ENCODE measurements at regions not wholly inside any gene's neighbourhood (a gene's known extent, or its start where the extent isn't known, plus 50 kb on each side); places are given as distances from the start of the nearest gene placed in this dataset.

DNA sequence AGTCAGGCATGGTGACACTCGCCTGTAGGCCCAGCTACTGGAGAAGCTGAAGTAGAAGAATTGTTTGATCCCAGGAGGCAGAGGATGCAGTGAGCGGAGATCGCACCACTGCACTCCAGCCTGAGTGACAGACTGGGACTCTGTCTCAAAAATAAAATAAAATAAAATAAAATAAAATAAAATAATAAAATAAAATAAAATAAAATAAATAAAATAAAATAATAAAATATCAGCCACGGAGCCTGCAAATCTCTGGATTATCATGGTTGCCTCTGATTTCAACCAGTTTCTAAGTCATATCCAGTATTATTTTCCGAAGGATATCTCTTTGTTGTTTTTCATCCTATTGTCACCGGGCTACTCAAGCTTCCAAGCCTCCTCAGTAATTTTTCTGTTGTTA is 51.7 kb upstream of the FZD8 start:
- DNase-seq (ENCODE audit: low read depth) = no peak
